OCI-LY3 (cell line): ENCODE measurements at regions not wholly inside any gene's neighbourhood (a gene's known extent, or its start where the extent isn't known, plus 50 kb on each side); places are given as distances from the start of the nearest gene placed in this dataset.

Experiments
- H2AFZ ChIP-seq: fragments of 200-600, 300-600 bp; shearing (Covaris generic); 2 replicates; pipeline ENCODE4 v1.6.0; 2014; ENCODE audit warnings: antibody characterized with exemption, low read depth, low read length
- H3K27ac ChIP-seq: fragments of 200-600, 300-600 bp; sonication (generic); 2 replicates; pipeline ENCODE4 v1.5.1; 2014; ENCODE audit warnings: mild to moderate bottlenecking, low read length, moderate library complexity, mixed read lengths
- H3K27me3 ChIP-seq: fragments of 200-600, 300-600 bp; sonication (generic); 2 replicates; pipeline ENCODE4 v1.6.1; 2014; ENCODE audit warnings: low read depth, low read length, mixed read lengths
- H3K36me3 ChIP-seq: fragments of 200-600, 300-600 bp; sonication (generic); replicated peaks from 2 replicates; pipeline ENCODE3; 2014; ENCODE audit warnings: low read depth, low read length, mixed read lengths
- H3K4me1 ChIP-seq: fragments of 300-600, 200-600 bp; sonication (generic); 2 replicates; pipeline ENCODE4 v1.6.1; 2014; ENCODE audit warnings: low read length, mixed read lengths
- H3K4me2 ChIP-seq: fragments of 200-600, 300-600 bp; sonication (generic); 2 replicates; pipeline ENCODE4 v1.6.1; 2014; ENCODE audit warnings: low read length, mixed read lengths
- H3K4me3 ChIP-seq: fragments of 300-600, 200-600 bp; sonication (generic); 2 replicates; pipeline ENCODE4 v1.5.1; 2014; ENCODE audit warnings: antibody characterized with exemption, mild to moderate bottlenecking, low read length, moderate library complexity
- H3K79me2 ChIP-seq: fragments of 300-600, 200-600 bp; shearing (Covaris generic); 2 replicates; pipeline ENCODE4 v1.6.1; 2014; ENCODE audit warnings: mild to moderate bottlenecking, low read length, mixed read lengths
- H3K9ac ChIP-seq: fragments of 300-600, 200-600 bp; shearing (Covaris generic); 2 replicates; pipeline ENCODE4 v1.6.0; 2014; ENCODE audit warnings: mild to moderate bottlenecking, low read length, moderate library complexity
- H3K9me3 ChIP-seq: fragments of 200-600, 300-600 bp; shearing (Covaris generic); 2 replicates; pipeline ENCODE4 v1.6.1; 2014; ENCODE audit warnings: low read length, mixed read lengths; ENCODE audit not compliant: insufficient read depth
- H4K20me1 ChIP-seq: fragments of 200-600, 300-600 bp; sonication (generic); 2 replicates; pipeline ENCODE4 v1.6.1; 2016; ENCODE audit warnings: low read length, mixed read lengths; ENCODE audit not compliant: insufficient read depth
- CTCF ChIP-seq: fragments of 200-600, 300-600 bp; sonication (generic); IDR thresholded peaks from 2 replicates; pipeline ENCODE4 v1.5.1; 2014; ENCODE audit warnings: antibody characterized with exemption, low read length, low read depth
- EZH2phosphoT487 ChIP-seq: fragments of 200-600 bp; shearing (Covaris generic); IDR thresholded peaks from 2 replicates; pipeline ENCODE4 v1.6.1; 2018; ENCODE audit warnings: antibody characterized with exemption, mixed run types, low read depth

GRCh38 chr7:46841248-46841647, 740.7 kb downstream of the TNS3 start:
- H3K27ac ChIP-seq, result no peak overlapping the region
- no peaks in the 10 kb centered on the region for H3K4me1 ChIP-seq
- no peaks in the 10 kb centered on the region for H3K27me3 ChIP-seq
- H3K9ac ChIP-seq, result no peak overlapping the region
- no peaks in the 10 kb centered on the region for H3K36me3 ChIP-seq
- H3K4me2 ChIP-seq, result no peak overlapping the region
- no peak overlapping the region for H2AFZ ChIP-seq
- H3K9me3 ChIP-seq, result no peaks in the 10 kb centered on the region
- H3K4me3 ChIP-seq, result no peak overlapping the region
- no peaks in the 10 kb centered on the region for H3K79me2 ChIP-seq
- H4K20me1 ChIP-seq, result no peaks in the 10 kb centered on the region
- no peak for TF ChIP-seq EZH2phosphoT487
- TF ChIP-seq CTCF, result no peak

- Histone ChIP-seq H4K20me1 (no peaks in the 10 kb centered on the region), H3K36me3 (no peaks in the 10 kb centered on the region), H3K4me1 (no peaks in the 10 kb centered on the region), H3K27ac (no peak overlapping the region), H3K9me3 (no peaks in the 10 kb centered on the region), H3K4me3 (no peak overlapping the region), H2AFZ (no peak overlapping the region), H3K4me2 (no peak overlapping the region), H3K79me2 (no peaks in the 10 kb centered on the region), H3K27me3 (no peaks in the 10 kb centered on the region), H3K9ac (no peak overlapping the region)
- TF ChIP-seq EZH2phosphoT487 (no peak), CTCF (no peak)
These were observed 742.3 kb downstream of the TNS3 start for GRCh38 chr7:46839651-46840050.

- Histone ChIP-seq H3K79me2 (no peaks in the 10 kb centered on the region), H3K27me3 (no peaks in the 10 kb centered on the region), H3K9ac (no peak overlapping the region), H3K4me1 (no peaks in the 10 kb centered on the region), H3K4me2 (no peak overlapping the region), H2AFZ (no peak overlapping the region), H4K20me1 (no peaks in the 10 kb centered on the region), H3K4me3 (no peak overlapping the region), H3K36me3 (no peaks in the 10 kb centered on the region), H3K27ac (no peak overlapping the region), H3K9me3 (no peaks in the 10 kb centered on the region)
- TF ChIP-seq EZH2phosphoT487, result no peak
- no peak for TF ChIP-seq CTCF
These were observed 743.4 kb downstream of the TNS3 start for GRCh38 chr7:46838463-46838862.

GRCh38 chr7:46835556-46835955, 746.4 kb downstream of the TNS3 start:
- Histone ChIP-seq H3K9ac (no peak overlapping the region), H3K4me3 (no peak overlapping the region), H3K79me2 (no peaks in the 10 kb centered on the region), H3K27ac (no peak overlapping the region), H4K20me1 (no peaks in the 10 kb centered on the region), H3K4me2 (no peak overlapping the region), H3K27me3 (no peaks in the 10 kb centered on the region), H2AFZ (no peak overlapping the region), H3K9me3 (no peaks in the 10 kb centered on the region), H3K4me1 (no peaks in the 10 kb centered on the region), H3K36me3 (no peaks in the 10 kb centered on the region)
- no peak for TF ChIP-seq CTCF
- TF ChIP-seq EZH2phosphoT487, result no peak
